Neutrophil (primary cell): ENCODE measurements at regions not wholly inside any gene's neighbourhood (a gene's known extent, or its start where the extent isn't known, plus 50 kb on each side); places are given as distances from the start of the nearest gene placed in this dataset.

Source experiments
- H3K27ac ChIP-seq: fragments of 200-600 bp; sonication (generic); 2 replicates; pipeline ENCODE4 v1.5.1; 2016; ENCODE audit warnings: mild to moderate bottlenecking, moderate library complexity
- H3K27me3 ChIP-seq: fragments of 200-600 bp; sonication (generic); 2 replicates; pipeline ENCODE4 v1.6.0; 2016; ENCODE audit warnings: mild to moderate bottlenecking
- H3K36me3 ChIP-seq: fragments of 200-600 bp; sonication (generic); 2 replicates; pipeline ENCODE4 v1.5.1; 2017
- H3K4me1 ChIP-seq, 2 experiments: fragments of 200-600 bp in 1 of 2; sonication (generic) in 1 of 2; 1 replicate in 1 of 2; 2 replicates in 1 of 2; pipeline versions ENCODE4 v1.5.1 to v1.6.1; 2013 to 2016; ENCODE audit warnings: low read depth in 1 of 2, low read length in 1 of 2, mild to moderate bottlenecking in 1 of 2, moderate library complexity in 1 of 2; ENCODE audit not compliant: control insufficient read depth in 1 of 2, insufficient read depth in 1 of 2
- H3K4me3 ChIP-seq, 2 experiments: fragments of 200-600 bp in 1 of 2; sonication (generic) in 1 of 2; 1 replicate in 1 of 2; 2 replicates in 1 of 2; pipeline ENCODE4 v1.5.1; 2013 to 2016; ENCODE audit warnings: low read depth in 1 of 2, low read length in 1 of 2, mild to moderate bottlenecking in 1 of 2, moderate library complexity in 1 of 2
- H3K9me3 ChIP-seq: fragments of 200-600 bp; sonication (generic); 2 replicates; pipeline ENCODE4 v1.5.1; 2016
- TF ChIP-seq, protein P1 (sequence below): fragments of 200-600 bp; sonication (generic); IDR thresholded peaks from 2 replicates; pipeline ENCODE4 v1.5.1; 2016; ENCODE audit warnings: antibody characterized with exemption

DNA sequence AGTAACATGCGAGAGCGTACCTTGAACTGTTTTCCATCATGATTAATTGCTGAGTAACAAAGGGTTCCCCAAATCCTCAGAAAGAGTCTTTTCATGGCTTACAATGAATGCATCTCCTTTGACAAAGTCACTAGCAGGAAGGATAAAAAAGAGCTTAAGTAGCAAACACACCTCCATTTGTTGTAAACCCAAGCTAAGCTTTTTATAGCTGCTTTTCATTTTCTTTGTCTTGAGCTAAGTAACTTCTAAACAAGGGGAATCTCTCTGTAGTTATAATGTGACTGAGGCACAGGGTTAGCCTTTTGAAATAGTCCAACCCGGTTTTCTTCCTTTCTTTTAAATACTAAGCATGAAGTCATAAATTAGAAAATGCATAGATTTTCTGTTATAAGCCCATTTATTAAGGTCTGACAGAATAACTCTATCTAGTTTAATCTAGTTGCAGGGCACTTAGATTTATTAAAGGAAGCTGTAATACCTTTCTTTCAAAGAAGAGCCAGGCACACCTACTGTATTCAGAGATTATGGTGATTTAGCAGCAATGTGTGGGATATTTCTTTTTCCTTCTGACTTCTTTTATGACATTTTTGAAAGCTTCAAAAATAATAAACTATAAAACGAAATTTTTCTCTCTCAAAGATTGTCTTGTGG is 226.9 kb upstream of the SMIM31 start:
- H3K27me3 ChIP-seq = no peaks in the 10 kb centered on the region
- TF ChIP-seq, protein P1, sequence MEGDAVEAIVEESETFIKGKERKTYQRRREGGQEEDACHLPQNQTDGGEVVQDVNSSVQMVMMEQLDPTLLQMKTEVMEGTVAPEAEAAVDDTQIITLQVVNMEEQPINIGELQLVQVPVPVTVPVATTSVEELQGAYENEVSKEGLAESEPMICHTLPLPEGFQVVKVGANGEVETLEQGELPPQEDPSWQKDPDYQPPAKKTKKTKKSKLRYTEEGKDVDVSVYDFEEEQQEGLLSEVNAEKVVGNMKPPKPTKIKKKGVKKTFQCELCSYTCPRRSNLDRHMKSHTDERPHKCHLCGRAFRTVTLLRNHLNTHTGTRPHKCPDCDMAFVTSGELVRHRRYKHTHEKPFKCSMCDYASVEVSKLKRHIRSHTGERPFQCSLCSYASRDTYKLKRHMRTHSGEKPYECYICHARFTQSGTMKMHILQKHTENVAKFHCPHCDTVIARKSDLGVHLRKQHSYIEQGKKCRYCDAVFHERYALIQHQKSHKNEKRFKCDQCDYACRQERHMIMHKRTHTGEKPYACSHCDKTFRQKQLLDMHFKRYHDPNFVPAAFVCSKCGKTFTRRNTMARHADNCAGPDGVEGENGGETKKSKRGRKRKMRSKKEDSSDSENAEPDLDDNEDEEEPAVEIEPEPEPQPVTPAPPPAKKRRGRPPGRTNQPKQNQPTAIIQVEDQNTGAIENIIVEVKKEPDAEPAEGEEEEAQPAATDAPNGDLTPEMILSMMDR = no peak
- no peaks in the 10 kb centered on the region for H3K9me3 ChIP-seq
- H3K4me3 ChIP-seq = no peak overlapping the region
- no peaks in the 10 kb centered on the region for H3K36me3 ChIP-seq
- H3K27ac ChIP-seq = no peak overlapping the region
- no peaks in the 10 kb centered on the region for H3K4me1 ChIP-seq

DNA sequence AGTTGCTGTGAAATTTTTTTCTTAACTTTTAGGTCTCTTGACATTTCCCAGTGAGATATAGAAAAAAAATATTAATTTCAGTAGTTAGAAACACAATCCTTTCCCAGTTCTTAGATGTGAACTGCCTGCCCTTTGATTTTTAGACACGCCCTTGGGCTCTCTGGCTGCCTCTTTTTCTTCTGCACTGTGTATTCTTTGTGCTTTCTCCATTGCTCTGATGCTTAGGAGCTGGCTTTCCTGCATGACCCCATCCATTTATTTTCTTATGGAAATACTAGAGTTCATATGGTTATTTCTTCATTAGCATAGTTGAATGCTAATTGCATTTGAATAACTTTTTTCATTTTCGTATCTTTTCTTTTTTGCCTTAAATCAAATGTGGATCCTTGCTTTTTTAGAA is 224.9 kb upstream of the SMIM31 start:
- Histone ChIP-seq H3K4me3 (no peak overlapping the region), H3K27ac (no peak overlapping the region), H3K9me3 (no peaks in the 10 kb centered on the region), H3K4me1 (no peaks in the 10 kb centered on the region), H3K27me3 (no peaks in the 10 kb centered on the region), H3K36me3 (no peaks in the 10 kb centered on the region)
- TF ChIP-seq, protein P1 = no peak

DNA sequence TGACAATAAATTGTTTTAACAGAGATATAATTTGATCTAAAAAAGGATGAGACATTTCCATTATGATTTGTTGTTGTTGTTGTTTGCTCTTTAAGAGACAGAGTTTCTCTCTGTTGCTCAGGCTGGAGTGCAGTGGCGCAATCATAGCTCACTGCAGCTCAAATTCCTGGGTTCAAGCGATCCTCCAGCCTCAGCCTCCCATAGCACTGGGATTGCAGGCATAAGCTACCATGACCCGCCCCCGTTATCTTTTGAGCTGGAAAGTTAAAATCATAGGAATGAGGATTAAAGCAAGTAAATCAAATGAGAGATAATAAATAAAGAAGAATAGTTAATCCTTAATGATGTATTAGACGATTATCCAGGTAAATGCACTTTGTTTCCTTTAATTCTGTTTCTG is 224.4 kb upstream of the SMIM31 start:
- Histone ChIP-seq H3K4me3 (no peak overlapping the region), H3K9me3 (no peaks in the 10 kb centered on the region), H3K36me3 (no peaks in the 10 kb centered on the region), H3K27ac (no peak overlapping the region), H3K4me1 (no peaks in the 10 kb centered on the region), H3K27me3 (no peaks in the 10 kb centered on the region)
- TF ChIP-seq, protein P1 = no peak

DNA sequence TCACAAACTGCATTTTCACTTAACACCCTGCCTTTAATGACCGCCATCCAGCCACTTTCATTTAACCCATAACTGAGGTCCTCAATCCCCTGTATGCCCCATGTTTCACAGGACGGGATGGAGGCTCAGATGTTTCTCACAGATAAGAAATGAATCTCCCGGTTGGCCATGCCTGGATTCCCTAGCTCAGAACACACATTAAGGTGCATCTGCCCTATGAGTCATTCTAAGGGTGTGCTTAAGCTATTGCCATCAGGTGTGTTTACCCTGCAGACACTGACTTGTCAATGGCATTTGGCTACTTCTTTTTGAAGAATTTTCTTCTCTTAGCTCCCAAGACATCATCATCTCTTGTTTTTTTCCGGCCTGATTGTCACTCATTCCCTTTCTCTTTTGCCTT is 222.6 kb upstream of the SMIM31 start:
- no peaks in the 10 kb centered on the region for H3K4me1 ChIP-seq
- H3K9me3 ChIP-seq = no peaks in the 10 kb centered on the region
- H3K27me3 ChIP-seq = no peaks in the 10 kb centered on the region
- no peak overlapping the region for H3K27ac ChIP-seq
- no peak overlapping the region for H3K4me3 ChIP-seq
- TF ChIP-seq, protein P1 = no peak
- H3K36me3 ChIP-seq = no peaks in the 10 kb centered on the region

DNA sequence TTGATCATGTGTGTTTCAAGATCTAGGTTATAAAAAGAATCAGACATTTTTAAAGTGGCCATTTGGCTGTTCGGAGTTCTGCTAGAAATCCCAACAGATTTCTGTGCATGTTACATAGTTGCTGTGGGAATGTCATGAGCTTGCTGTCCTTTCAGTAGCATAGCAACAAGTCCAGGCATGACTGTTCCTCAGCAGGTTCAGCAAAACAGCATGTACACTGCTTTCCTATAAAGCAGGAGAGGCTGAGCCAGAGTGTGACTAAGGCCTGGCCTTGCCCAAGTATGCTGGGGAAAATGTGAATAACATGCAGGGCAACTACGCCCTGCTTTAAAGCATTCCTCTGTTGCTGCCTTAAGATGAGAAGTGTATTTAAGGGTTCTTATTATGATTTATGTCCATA is 217.1 kb upstream of the SMIM31 start:
- Histone ChIP-seq H3K27ac (no peak overlapping the region), H3K9me3 (no peaks in the 10 kb centered on the region), H3K4me3 (no peak overlapping the region), H3K36me3 (no peaks in the 10 kb centered on the region), H3K4me1 (no peaks in the 10 kb centered on the region), H3K27me3 (no peaks in the 10 kb centered on the region)
- TF ChIP-seq, protein P1 = no peak
